ENCODE measurements at regions not wholly inside any gene's neighbourhood (a gene's known extent, or its start where the extent isn't known, plus 50 kb on each side); places are given as distances from the start of the nearest gene placed in this dataset.
A peak's percentile ranks its signal among the peaks of the same experiment; 100 is the strongest.

DNA sequence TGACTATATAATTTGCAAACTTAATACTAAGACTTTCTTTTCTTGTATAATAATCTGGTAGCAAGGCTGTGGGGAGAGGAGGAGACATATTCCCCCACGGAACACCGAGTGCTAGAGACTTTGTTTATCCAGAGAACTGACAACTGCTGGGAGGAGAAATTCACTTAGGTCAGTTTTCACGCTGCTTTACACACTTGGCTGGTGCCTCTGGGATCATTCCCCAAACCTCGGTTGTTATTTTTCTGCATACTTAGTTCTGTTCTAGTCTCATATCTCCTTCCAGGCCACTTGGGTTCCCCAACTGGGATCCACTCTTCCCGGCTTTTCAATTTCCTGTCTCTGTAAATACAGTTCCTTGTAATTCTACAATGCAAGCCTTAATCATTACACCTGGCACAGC is 238.2 kb upstream of the ADAMTS16 start:
- H3K4me1 ChIP-seq: peaks cover 0 to 9% (median 0%) of the 10 kb centered on the region in 3 donors
- no peaks in the 10 kb centered on the region for H3K27me3 ChIP-seq
- WGBS, 2 donors: 54 to 71% methylated on average over 5 of the region's 5 CpGs
- TF ChIP-seq POLR2A (IDR thresholded peaks at IDR 0.05): no peak
- no peak for TF ChIP-seq CTCF (IDR thresholded peaks at IDR 0.05)
- H3K9me3 ChIP-seq: no peaks in the 10 kb centered on the region
- intact Hi-C loops (cut with DNase I): no loop called here
- DNase-seq: no peak
- peak overlapping the region in 2 of 4 donors; percentile 14 to 46 for H3K27ac ChIP-seq
- no peaks in the 10 kb centered on the region for H3K36me3 ChIP-seq
- no peak overlapping the region for H3K4me3 ChIP-seq

DNA sequence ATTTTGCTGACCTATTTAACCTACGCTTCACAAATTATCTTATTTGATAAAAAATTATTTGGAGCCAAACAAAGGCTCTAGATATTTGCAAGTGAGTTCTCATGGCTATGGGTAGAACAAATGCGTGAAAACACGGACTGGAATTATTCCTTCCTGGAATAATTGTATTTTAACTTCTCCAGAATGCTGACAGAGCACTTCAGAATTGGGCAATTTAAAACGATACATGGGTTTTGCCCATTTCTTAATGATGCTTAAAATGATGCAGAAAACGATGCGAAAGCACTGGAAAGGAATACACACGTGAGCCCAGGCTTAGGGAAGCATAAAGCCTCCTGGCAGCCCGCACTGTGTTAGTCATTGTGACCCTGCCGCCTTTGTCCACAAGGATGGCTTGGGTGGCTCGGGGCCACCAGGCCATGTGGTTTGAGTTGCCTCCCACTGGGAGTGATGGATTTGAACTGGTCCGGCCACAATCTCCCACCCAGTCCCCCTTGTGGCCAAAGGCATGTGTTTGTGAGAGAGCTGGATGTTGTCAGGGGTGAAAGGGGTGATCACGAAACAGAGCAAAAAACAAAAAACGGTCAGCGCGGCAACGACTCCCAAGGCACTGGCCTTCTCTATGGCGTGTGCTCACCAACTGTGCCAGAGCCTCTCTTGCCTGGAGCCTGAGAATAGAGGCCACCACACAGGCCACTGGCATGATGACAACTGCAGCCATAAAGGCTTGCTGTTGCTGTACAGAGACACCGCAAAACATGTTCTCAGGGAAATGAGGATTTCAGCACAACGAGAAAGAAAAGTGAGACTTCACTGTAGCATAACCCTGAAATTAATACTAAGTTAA is 234.2 kb upstream of the ADAMTS16 start:
- Histone ChIP-seq H3K4me1 (peaks cover 0 to 9% (median 0%) of the 10 kb centered on the region in 3 donors), H3K9me3 (no peaks in the 10 kb centered on the region), H3K4me3 (no peak overlapping the region), H3K27me3 (no peaks in the 10 kb centered on the region), H3K36me3 (no peaks in the 10 kb centered on the region), H3K27ac (no peak overlapping the region)
- intact Hi-C loops (cut with DNase I): no loop called here
- WGBS, 2 donors: 68 to 76% methylated on average over 17 to 19 of the region's 19 CpGs
- TF ChIP-seq CTCF (IDR thresholded peaks at IDR 0.05): no peak
- no peak for TF ChIP-seq POLR2A (IDR thresholded peaks at IDR 0.05)
- no peak for DNase-seq

- H3K27me3 ChIP-seq: no peaks in the 10 kb centered on the region
- H3K4me1 ChIP-seq: peaks cover 0 to 9% (median 0%) of the 10 kb centered on the region in 3 donors
- intact Hi-C loops (cut with DNase I): no loop called here
- H3K36me3 ChIP-seq: no peaks in the 10 kb centered on the region
- no peak overlapping the region for H3K27ac ChIP-seq
- H3K9me3 ChIP-seq: no peaks in the 10 kb centered on the region
- 39 to 42% methylated on average over 1 of the region's 1 CpG for WGBS, 2 donors
- no peak overlapping the region for H3K4me3 ChIP-seq
- no peak for DNase-seq
- TF ChIP-seq POLR2A (IDR thresholded peaks at IDR 0.05): no peak
- TF ChIP-seq CTCF (IDR thresholded peaks at IDR 0.05): no peak
Measured at GRCh38 chr5:4906786-4907185, 233.3 kb upstream of the ADAMTS16 start.

DNA sequence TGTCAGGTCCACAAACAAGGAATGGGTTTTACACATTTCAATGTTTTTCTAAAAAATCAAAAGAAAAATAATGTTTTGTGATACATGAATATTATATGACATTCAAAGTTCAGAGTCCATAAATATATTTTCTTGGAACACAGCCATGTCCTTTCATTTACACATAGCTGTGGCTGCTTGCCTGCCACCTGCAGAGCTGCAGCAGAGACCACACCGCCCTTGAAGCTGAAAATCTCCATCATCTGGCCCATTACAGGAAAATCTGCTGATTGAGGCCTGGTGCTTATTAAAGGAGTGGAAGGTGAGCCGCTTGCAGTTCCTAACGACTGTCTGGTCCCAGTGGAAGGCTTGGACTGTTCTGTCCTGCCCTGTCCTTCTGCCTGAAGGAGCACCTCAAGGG is 232.6 kb upstream of the ADAMTS16 start:
- Histone ChIP-seq H3K4me3 (no peak overlapping the region), H3K4me1 (peaks cover 0 to 9% (median 0%) of the 10 kb centered on the region in 3 donors), H3K36me3 (no peaks in the 10 kb centered on the region), H3K27ac (no peak overlapping the region), H3K27me3 (no peaks in the 10 kb centered on the region), H3K9me3 (no peaks in the 10 kb centered on the region)
- 65 to 83% methylated on average over 2 to 3 of the region's 3 CpGs for WGBS, 2 donors
- intact Hi-C loops (cut with DNase I): no loop called here
- TF ChIP-seq CTCF (IDR thresholded peaks at IDR 0.05) (no peak), POLR2A (IDR thresholded peaks at IDR 0.05) (no peak)
- DNase-seq: no peak

GRCh38 chr5:4909086-4909485 is 231.0 kb upstream of the ADAMTS16 start:
- H3K27ac ChIP-seq: no peak overlapping the region
- WGBS, 2 donors: 80 to 90% methylated on average over 5 of the region's 5 CpGs
- H3K27me3 ChIP-seq: no peaks in the 10 kb centered on the region
- no peak overlapping the region for H3K4me3 ChIP-seq
- H3K4me1 ChIP-seq: peaks cover 0 to 9% (median 0%) of the 10 kb centered on the region in 3 donors
- H3K9me3 ChIP-seq: no peaks in the 10 kb centered on the region
- intact Hi-C loops (cut with DNase I): no loop called here
- H3K36me3 ChIP-seq: no peaks in the 10 kb centered on the region
- TF ChIP-seq POLR2A (IDR thresholded peaks at IDR 0.05) (no peak), CTCF (IDR thresholded peaks at IDR 0.05) (no peak)
- DNase-seq: no peak

Data from esophagus squamous epithelium (tissue), 5 donors.